GM12878 (cell line): ENCODE measurements at regions not wholly inside any gene's neighbourhood (a gene's known extent, or its start where the extent isn't known, plus 50 kb on each side); places are given as distances from the start of the nearest gene placed in this dataset.

Experiments
- ATAC-seq: fragments of 200-7000 bp; cut with Tn5 transposase; 3 replicates; pipeline ENCODE4 v1.9.1; 2020; ENCODE audit warnings: mild to moderate bottlenecking, moderate library complexity
- BruUV-seq: library from RNA; stranded (reverse); fragments of 400-500 nt; replicated peaks from 2 replicates; lab custom pipeline; 2021; lab: Mats Ljungman, UMichigan
- CTCF ChIA-PET: fragments of 300-600 bp; sonication (Branson Sonifier 250); formaldehyde crosslinking; extraction: SDS; loops from one replicate; lab custom pipeline; 2021; ENCODE audit warnings: inconsistent platforms; lab: Yijun Ruan, JAX
- POLR2A ChIA-PET: fragments of 350-600 bp; formaldehyde crosslinking; extraction: SDS; loops from one replicate; lab custom pipeline; 2021; ENCODE audit warnings: inconsistent platforms; lab: Charles Lee
- RAD21 ChIA-PET: fragments of 300-600 bp; sonication (Branson Sonifier 250); formaldehyde crosslinking; loops from one replicate; lab custom pipeline; 2023; ENCODE audit warnings: antibody characterized with exemption; ENCODE audit not compliant: unreplicated experiment; lab: Charles Lee
- SMC1A ChIA-PET: fragments of 300-600 bp; sonication (Branson Sonifier 250); formaldehyde crosslinking; loops from one replicate; lab custom pipeline; 2023; ENCODE audit not compliant: unreplicated experiment, uncharacterized antibody; lab: Charles Lee
- DNase-seq: peaks from one replicate; pipeline ENCODE4 v3.0.0-alpha.2; 2011; ENCODE audit warnings: low read depth, low spot score
- FAIRE-seq: peaks from 3 replicates; lab custom pipeline; 2011; peaks lifted over from hg19 to GRCh38; lab: Jason Lieb, UNC
- H2AFZ ChIP-seq: 2 replicates; pipeline ENCODE4 v1.6.0; 2011; ENCODE audit warnings: low read depth, low read length, control low read depth; ENCODE audit not compliant: control insufficient read depth
- H3K27ac ChIP-seq: 2 replicates; pipeline ENCODE4 v1.5.1; 2011; ENCODE audit warnings: control low read depth; ENCODE audit not compliant: control insufficient read depth, insufficient read depth
- H3K27me3 ChIP-seq, 2 experiments: replicated peaks in 1 of 2; 2 replicates each; pipeline versions ENCODE4 v1.6.0 to v1.6.1; 2011; ENCODE audit warnings: low read length in 1 of 2; ENCODE audit not compliant: control insufficient read depth in 2 of 2, insufficient read depth in 2 of 2
- H3K36me3 ChIP-seq, 2 experiments: 2 replicates each; pipeline ENCODE4 v1.5.1; 2011; ENCODE audit warnings: low read length in 1 of 2; ENCODE audit not compliant: control insufficient read depth in 2 of 2, insufficient read depth in 2 of 2
- H3K4me1 ChIP-seq: 2 replicates; pipeline ENCODE4 v1.6.1; 2011; ENCODE audit warnings: mild to moderate bottlenecking, low read length, moderate library complexity, mixed read lengths; ENCODE audit not compliant: control insufficient read depth, insufficient read depth
- H3K4me2 ChIP-seq: 2 replicates; pipeline ENCODE4 v1.6.0; 2011; ENCODE audit warnings: control low read depth; ENCODE audit not compliant: control insufficient read depth, insufficient read depth
- H3K4me3 ChIP-seq: fragments of 200-600 bp; sonication (generic); 2 replicates; pipeline ENCODE4 v1.5.1; 2016
- H3K79me2 ChIP-seq: 2 replicates; pipeline ENCODE4 v1.6.0; 2011; ENCODE audit warnings: low read length; ENCODE audit not compliant: control insufficient read depth, insufficient read depth
- H3K9ac ChIP-seq: 2 replicates; pipeline ENCODE4 v1.8.0; 2011; ENCODE audit warnings: low read length, control low read depth, mixed read lengths; ENCODE audit not compliant: control insufficient read depth, insufficient read depth
- H3K9me3 ChIP-seq: replicated peaks from 3 replicates; pipeline ENCODE4 v1.5.1; 2011; ENCODE audit warnings: mild to moderate bottlenecking, low read length; ENCODE audit not compliant: control insufficient read depth, insufficient read depth
- H4K20me1 ChIP-seq: 2 replicates; pipeline ENCODE4 v1.6.0; 2011; ENCODE audit not compliant: control insufficient read depth, insufficient read depth
- ATF7 ChIP-seq: fragments of 450-650 bp; IDR thresholded peaks from 2 replicates; pipeline ENCODE4 v1.6.1; 2016; ENCODE audit warnings: low read depth, mild to moderate bottlenecking
- BACH1 ChIP-seq: fragments of 450-650 bp; IDR thresholded peaks from 2 replicates; pipeline ENCODE4 v1.6.1; 2017; ENCODE audit warnings: mild to moderate bottlenecking, borderline replicate concordance
- BMI1 ChIP-seq: fragments of 450-650 bp; IDR thresholded peaks from 2 replicates; pipeline ENCODE4 v1.6.1; 2016; ENCODE audit warnings: mild to moderate bottlenecking, moderate library complexity, borderline replicate concordance
- CTCF ChIP-seq, 3 experiments: IDR thresholded peaks in 2 of 3; conservative IDR thresholded peaks in 1 of 3; 2 replicates each; pipeline ENCODE4 v1.5.1; 2011; ENCODE audit warnings: low read depth in 3 of 3, low read length in 3 of 3, mild to moderate bottlenecking in 3 of 3, control low read depth in 2 of 3, moderate library complexity in 2 of 3, inconsistent platforms in 1 of 3, mixed read lengths in 1 of 3; ENCODE audit not compliant: control insufficient read depth in 2 of 3, insufficient read depth in 1 of 3; ENCODE audit errors: extremely low read depth in 1 of 3
- HDAC2 ChIP-seq: fragments of 200-600 bp; sonication (generic); IDR thresholded peaks from 2 replicates; pipeline ENCODE4 v1.6.1; 2017
- NBN ChIP-seq: fragments of 450-650 bp; IDR thresholded peaks from 2 replicates; pipeline ENCODE4 v1.6.1; 2016
- NFIC ChIP-seq: IDR thresholded peaks from 2 replicates; pipeline ENCODE4 v1.6.1; 2012; ENCODE audit warnings: low read depth, mild to moderate bottlenecking, inconsistent platforms, low read length, moderate library complexity
- RCOR1 ChIP-seq: conservative IDR thresholded peaks from 2 replicates; pipeline ENCODE4 v1.6.1; 2012; ENCODE audit warnings: low read depth, low read length, improper control_type of control experiment
- SKIL ChIP-seq: fragments of 450-650 bp; IDR thresholded peaks from 2 replicates; pipeline ENCODE4 v1.6.1; 2017; ENCODE audit warnings: mild to moderate bottlenecking, low read depth, inconsistent platforms; ENCODE audit not compliant: poor library complexity, severe bottlenecking
- TAF1 ChIP-seq: IDR thresholded peaks from 2 replicates; pipeline ENCODE4 v1.6.1; 2011; ENCODE audit warnings: mild to moderate bottlenecking, low read depth, low read length, borderline replicate concordance
- USF2 ChIP-seq: IDR thresholded peaks from 2 replicates; pipeline ENCODE4 v1.6.1; 2011; ENCODE audit warnings: low read depth, low read length, improper control_type of control experiment, borderline replicate concordance
- WRNIP1 ChIP-seq: IDR thresholded peaks from 2 replicates; pipeline ENCODE4 v1.6.1; 2011; ENCODE audit warnings: low read depth, low read length, improper control_type of control experiment, borderline replicate concordance
- ZBTB11 ChIP-seq: fragments of 450-650 bp; formaldehyde crosslinking; IDR thresholded peaks from 2 replicates; pipeline ENCODE4 v1.5.0; 2022; ENCODE audit warnings: mild to moderate bottlenecking, missing genetic modification characterization
- ZNF274 ChIP-seq: IDR thresholded peaks from one replicate; pipeline ENCODE4 v1.8.0; 2011; ENCODE audit not compliant: insufficient read length, insufficient read depth
- ZNF622 ChIP-seq: fragments of 450-650 bp; IDR thresholded peaks from 2 replicates; pipeline ENCODE4 v1.6.1; 2017; ENCODE audit warnings: mild to moderate bottlenecking, inconsistent platforms
- WGBS: methylation state at CpG from one replicate; pipeline ENCODE4 v1.1.6; 2016; ENCODE audit warnings: low lambda C conversion rate; ENCODE audit not compliant: insufficient replicate concordance, insufficient coverage; ENCODE audit errors: missing lambda C conversion rate; 5-methylcytosine and 5-hydroxymethylcytosine counted together
- in situ Hi-C: fragments of 300-500 bp; cut with MboI; formaldehyde crosslinking; loops from 9 replicates; pipeline ENCODE4 v1.14.3; 2018; ENCODE audit warnings: mixed read lengths
- intact Hi-C: fragments of 100-400 bp; cut with micrococcal nuclease; formaldehyde crosslinking; loops from one replicate; pipeline ENCODE4 v1.14.2; 2022; ENCODE audit not compliant: unreplicated experiment

- no peak overlapping the region for H3K27ac ChIP-seq
- no peak for TF ChIP-seq NBN
- TF ChIP-seq BMI1: no peak
- no peak for TF ChIP-seq NFIC
- no peak for TF ChIP-seq USF2
- no peak for TF ChIP-seq ZNF274
- TF ChIP-seq RCOR1: no peak
- no peak for TF ChIP-seq SKIL
- no peak for TF ChIP-seq ZBTB11 (CRISPR knock-in tag)
- no peak for TF ChIP-seq BACH1
- TF ChIP-seq ATF7: no peak
- TF ChIP-seq CTCF (IDR thresholded peaks at IDR 0.05 in 2 of 3, conservative IDR thresholded peaks at IDR 0.05 in 1 of 3; ENCODE audit: control insufficient read depth in 2 of 3, extremely low read depth in 1 of 3, insufficient read depth in 1 of 3, low read depth in 3 of 3, low read length in 3 of 3): no peak
- no peak for TF ChIP-seq ZNF622
- no peak for TF ChIP-seq HDAC2
- no peak for TF ChIP-seq TAF1
- TF ChIP-seq WRNIP1: no peak
- TF ChIP-seq, all 136 proteins: peak for 0
- 15% methylated on average over 3 of the region's 3 CpGs for WGBS
- Histone ChIP-seq H3K9me3 (no peaks in the 10 kb centered on the region), H3K4me2 (no peak overlapping the region), H2AFZ (no peak overlapping the region), H4K20me1 (no peaks in the 10 kb centered on the region), H3K9ac (no peak overlapping the region), H3K27me3 (no peaks in the 10 kb centered on the region), H3K79me2 (no peaks in the 10 kb centered on the region), H3K4me3 (no peak overlapping the region), H3K36me3 (no peaks in the 10 kb centered on the region), H3K4me1 (no peaks in the 10 kb centered on the region)
- DNase-seq (no peak), ATAC-seq (no peak), FAIRE-seq (no peak)
- in situ Hi-C loops: no loop called here
- POLR2A ChIA-PET: no interaction called here
- no TSS peak for BruUV-seq
- RAD21 ChIA-PET: no interaction called here
- SMC1A ChIA-PET: no interaction called here
- CTCF ChIA-PET: no interaction called here
- intact Hi-C loops: no loop called here
These were observed 587.4 kb downstream of the METTL4 start for GRCh38 chr18:1983746-1984515.
